COLO668 (cell line): ENCODE measurements at regions not wholly inside any gene's neighbourhood (a gene's known extent, or its start where the extent isn't known, plus 50 kb on each side); places are given as distances from the start of the nearest gene placed in this dataset.
A peak's percentile ranks its signal among the peaks of the same experiment; 100 is the strongest.
"Not testable (repeated sequence)": the region's sequence is repeated elsewhere in the genome, so short reads cannot be mapped to it uniquely, and the experiment has no call there.

Experiments used
- DNase-seq: peaks from one replicate; lab custom pipeline; 2025; ENCODE audit not compliant: unreplicated experiment; lab: John Stamatoyannopoulos, UW

GRCh38 chr17:70320673-70321345, 151.5 kb downstream of the KCNJ2 start:
- no peak for DNase-seq

GRCh38 chr17:70321352-70321751, 152.0 kb downstream of the KCNJ2 start:
- no peak for DNase-seq

- DNase-seq = no peak
Observed at GRCh38 chr17:70323269-70323668, 153.9 kb downstream of the KCNJ2 start.

GRCh38 chr17:70324031-70324430, 154.7 kb downstream of the KCNJ2 start:
- no peak for DNase-seq

- no peak for DNase-seq
Observed at GRCh38 chr17:70327279-70327678, 157.9 kb downstream of the KCNJ2 start.

GRCh38 chr17:70327723-70328122, 158.4 kb downstream of the KCNJ2 start:
- no peak for DNase-seq

- peak; percentile 1 for DNase-seq
Observed at GRCh38 chr17:70329721-70330120, 160.4 kb downstream of the KCNJ2 start.

- not testable (repeated sequence) for DNase-seq
Observed at GRCh38 chr17:70331066-70331465, 161.7 kb downstream of the KCNJ2 start.

GRCh38 chr17:70332356-70333210, 163.3 kb downstream of the KCNJ2 start:
- DNase-seq = peak; percentile 7

GRCh38 chr17:70336411-70336810, 167.1 kb downstream of the KCNJ2 start:
- DNase-seq = no peak

- no peak for DNase-seq
Observed at GRCh38 chr17:70338946-70339354, 169.6 kb downstream of the KCNJ2 start.

- no peak for DNase-seq
Observed at GRCh38 chr17:70343114-70343513, 173.8 kb downstream of the KCNJ2 start.

GRCh38 chr17:70344386-70345060, 175.2 kb downstream of the KCNJ2 start:
- DNase-seq = no peak

- DNase-seq = no peak
Observed at GRCh38 chr17:70345061-70345460, 175.7 kb downstream of the KCNJ2 start.

GRCh38 chr17:70352834-70353233, 183.5 kb downstream of the KCNJ2 start:
- DNase-seq = no peak

- DNase-seq = no peak
Observed at GRCh38 chr17:70353408-70354092, 184.2 kb downstream of the KCNJ2 start.

GRCh38 chr17:70355185-70355584, 185.9 kb downstream of the KCNJ2 start:
- no peak for DNase-seq

- DNase-seq = no peak
Observed at GRCh38 chr17:70357190-70357589, 187.9 kb downstream of the KCNJ2 start.

GRCh38 chr17:70365091-70365583, 195.8 kb downstream of the KCNJ2 start:
- no peak for DNase-seq

- no peak for DNase-seq
Observed at GRCh38 chr17:70366386-70366785, 197.1 kb downstream of the KCNJ2 start.

- DNase-seq = no peak
Observed at GRCh38 chr17:70368011-70368410, 198.7 kb downstream of the KCNJ2 start.
